ENCODE measurements at regions not wholly inside any gene's neighbourhood (a gene's known extent, or its start where the extent isn't known, plus 50 kb on each side); places are given as distances from the start of the nearest gene placed in this dataset.
A peak's percentile ranks its signal among the peaks of the same experiment; 100 is the strongest.

DNA sequence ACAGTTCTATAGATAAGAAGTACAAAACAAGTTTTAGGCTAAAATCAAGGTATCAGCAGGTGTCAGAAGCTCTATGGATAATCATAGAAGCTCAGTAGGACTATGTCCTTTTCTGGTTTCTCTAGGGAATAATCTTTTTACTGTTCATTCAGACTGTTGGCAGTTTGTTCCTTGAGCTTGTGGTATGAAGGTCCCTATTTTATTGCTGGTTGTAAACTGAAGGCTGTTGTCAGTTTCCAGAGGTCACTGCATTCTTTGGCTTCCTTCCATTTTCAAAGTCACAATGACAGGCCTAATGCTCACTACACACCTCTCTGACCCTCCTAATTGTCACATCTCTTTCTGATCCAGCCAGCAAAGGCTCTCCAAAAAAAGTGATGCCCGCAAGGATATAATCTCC is 337.9 kb upstream of the EDNRB start:
- Histone ChIP-seq H3K36me3 (no peaks in the 10 kb centered on the region), H3K9me3 (replicated peaks) (no peaks in the 10 kb centered on the region), H3K27ac (no peak overlapping the region), H3K27me3 (no peaks in the 10 kb centered on the region), H3K4me3 (no peak overlapping the region), H3K4me1 (no peaks in the 10 kb centered on the region; the same call in 1 of the 2 replicates)
- DNase-seq: no peak

- Histone ChIP-seq H3K4me1 (no peaks in the 10 kb centered on the region; the same call in 1 of the 2 replicates), H3K27ac (no peak overlapping the region), H3K9me3 (replicated peaks) (no peaks in the 10 kb centered on the region), H3K27me3 (no peaks in the 10 kb centered on the region), H3K36me3 (no peaks in the 10 kb centered on the region), H3K4me3 (no peak overlapping the region)
- DNase-seq: no peak
Measured at GRCh38 chr13:78254113-78254512, 335.5 kb upstream of the EDNRB start.

DNA sequence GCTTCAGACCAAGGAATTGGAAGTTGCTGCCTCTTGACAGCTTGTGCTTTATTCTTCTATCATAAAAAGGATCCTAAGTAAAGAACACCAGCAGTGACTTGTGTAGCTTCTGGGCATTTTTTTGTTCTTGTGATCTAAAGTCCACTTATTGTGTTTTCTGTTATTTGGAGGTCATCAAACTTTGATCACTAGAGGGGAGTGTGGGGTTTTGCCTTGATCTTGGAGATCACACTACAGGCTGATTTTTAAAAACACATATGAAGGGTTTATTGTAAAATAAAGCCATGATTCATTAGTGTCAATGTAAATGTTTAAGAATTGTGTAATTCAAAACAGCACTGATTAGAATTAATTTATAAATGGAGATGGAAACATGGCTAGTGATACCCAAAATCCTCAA is 328.7 kb upstream of the EDNRB start:
- H3K4me3 ChIP-seq: no peak overlapping the region
- H3K27me3 ChIP-seq: no peaks in the 10 kb centered on the region
- no peaks in the 10 kb centered on the region for H3K36me3 ChIP-seq
- no peaks in the 10 kb centered on the region for H3K4me1 ChIP-seq
- H3K9me3 ChIP-seq (replicated peaks): no peaks in the 10 kb centered on the region
- H3K27ac ChIP-seq: no peak overlapping the region
- peak; percentile 5 to 56 for DNase-seq

DNA sequence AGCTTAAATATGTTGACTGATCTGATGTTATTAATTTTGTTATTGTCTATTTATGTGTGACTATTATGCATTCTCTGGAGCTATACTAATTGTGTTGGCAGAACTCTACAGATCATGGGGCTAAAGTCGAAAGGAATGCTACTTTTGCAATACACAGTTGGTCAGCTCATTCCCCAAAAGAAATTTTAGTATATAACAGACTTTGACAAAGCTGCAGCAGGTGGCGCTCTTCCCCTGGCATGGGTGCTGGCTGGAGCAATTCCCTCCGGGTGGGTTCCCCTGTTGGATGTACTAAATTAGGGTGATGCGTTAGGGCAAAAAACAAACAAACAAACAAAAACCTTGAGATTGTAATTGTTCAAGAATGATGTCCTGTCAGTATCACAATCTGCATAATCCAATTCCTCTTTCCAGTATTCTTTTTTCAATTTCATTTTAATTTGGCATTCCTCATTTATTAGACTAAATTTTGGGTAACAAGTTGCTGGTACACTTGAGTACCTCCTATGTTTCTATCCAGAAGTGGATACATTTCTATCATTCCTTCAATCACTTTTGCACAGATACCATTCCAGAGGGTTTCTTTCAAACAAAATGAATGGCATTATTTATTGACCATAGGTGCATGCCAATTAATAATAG is 322.8 kb upstream of the EDNRB start:
- H3K4me1 ChIP-seq: no peaks in the 10 kb centered on the region
- H3K36me3 ChIP-seq: no peaks in the 10 kb centered on the region
- no peak overlapping the region for H3K27ac ChIP-seq
- no peak overlapping the region for H3K4me3 ChIP-seq
- no peaks in the 10 kb centered on the region for H3K9me3 ChIP-seq (replicated peaks)
- peak; percentile 68 to 87 for DNase-seq
- no peaks in the 10 kb centered on the region for H3K27me3 ChIP-seq

GRCh38 chr13:78239714-78240113 is 321.1 kb upstream of the EDNRB start:
- no peaks in the 10 kb centered on the region; the same call in 1 of the 2 replicates for H3K9me3 ChIP-seq (replicated peaks)
- no peaks in the 10 kb centered on the region for H3K36me3 ChIP-seq
- no peak for DNase-seq

DNA sequence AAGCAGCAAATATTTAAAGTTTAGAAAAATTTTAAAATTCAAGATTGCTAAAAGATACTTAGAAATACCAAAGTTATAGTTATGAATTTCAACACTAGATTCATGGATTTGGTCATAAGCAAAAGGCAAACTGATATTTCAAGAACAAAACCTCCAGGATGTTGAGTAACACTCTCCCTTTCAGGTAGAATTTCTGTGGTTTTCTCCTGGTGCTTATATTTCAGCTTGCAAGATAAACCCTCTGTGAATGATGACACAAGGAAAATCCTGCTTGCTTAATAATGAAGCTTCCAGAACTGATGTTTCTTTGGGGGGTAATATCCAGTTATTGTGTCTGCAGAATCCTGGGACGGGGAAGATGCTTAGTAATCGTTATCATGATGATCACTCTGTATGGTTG is 320.3 kb upstream of the EDNRB start:
- DNase-seq: no peak

More at GRCh38 chr13:78239714-78240113, 321.1 kb upstream of the EDNRB start:
- H3K27me3 ChIP-seq: no peaks in the 10 kb centered on the region
- no peaks in the 10 kb centered on the region for H3K4me1 ChIP-seq
- no peak overlapping the region for H3K4me3 ChIP-seq
- H3K27ac ChIP-seq: no peak overlapping the region

GRCh38 chr13:78228940-78229339 is 310.3 kb upstream of the EDNRB start:
- H3K4me1 ChIP-seq: no peaks in the 10 kb centered on the region
- peak in 1 of 2 experiments; percentile 15 for DNase-seq
- no peaks in the 10 kb centered on the region for H3K27me3 ChIP-seq
- H3K36me3 ChIP-seq: no peaks in the 10 kb centered on the region
- H3K27ac ChIP-seq: no peak overlapping the region
- no peak overlapping the region for H3K4me3 ChIP-seq
- H3K9me3 ChIP-seq (replicated peaks): no peaks in the 10 kb centered on the region

More for the DNA sequence above, 320.3 kb upstream of the EDNRB start:
- Histone ChIP-seq H3K4me1 (no peaks in the 10 kb centered on the region), H3K4me3 (no peak overlapping the region), H3K27ac (no peak overlapping the region), H3K9me3 (replicated peaks) (no peaks in the 10 kb centered on the region; the same call in 1 of the 2 replicates), H3K27me3 (no peaks in the 10 kb centered on the region), H3K36me3 (no peaks in the 10 kb centered on the region)

DNA sequence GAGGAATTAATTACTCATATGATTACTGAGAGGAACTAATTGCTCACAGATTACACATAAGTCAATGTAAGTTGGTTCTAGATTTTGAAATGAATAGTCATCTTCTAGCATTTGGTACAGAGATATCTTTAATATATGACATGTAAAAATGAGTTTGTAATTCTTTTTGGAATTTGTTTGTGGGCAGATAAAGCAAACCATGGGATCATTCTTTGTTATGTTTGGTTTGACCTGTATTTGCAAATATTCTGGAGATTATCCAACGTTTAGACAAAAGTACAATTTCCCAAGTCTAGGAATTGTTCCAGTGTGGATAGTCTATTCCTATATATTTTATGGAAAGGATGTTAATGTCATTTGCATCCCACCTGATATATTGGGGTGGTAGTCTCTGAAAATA is 309.6 kb upstream of the EDNRB start:
- no peak for DNase-seq
- H3K9me3 ChIP-seq (replicated peaks): no peaks in the 10 kb centered on the region
- H3K36me3 ChIP-seq: no peaks in the 10 kb centered on the region
- no peak overlapping the region for H3K27ac ChIP-seq
- no peaks in the 10 kb centered on the region for H3K4me1 ChIP-seq
- H3K27me3 ChIP-seq: no peaks in the 10 kb centered on the region
- H3K4me3 ChIP-seq: no peak overlapping the region

DNA sequence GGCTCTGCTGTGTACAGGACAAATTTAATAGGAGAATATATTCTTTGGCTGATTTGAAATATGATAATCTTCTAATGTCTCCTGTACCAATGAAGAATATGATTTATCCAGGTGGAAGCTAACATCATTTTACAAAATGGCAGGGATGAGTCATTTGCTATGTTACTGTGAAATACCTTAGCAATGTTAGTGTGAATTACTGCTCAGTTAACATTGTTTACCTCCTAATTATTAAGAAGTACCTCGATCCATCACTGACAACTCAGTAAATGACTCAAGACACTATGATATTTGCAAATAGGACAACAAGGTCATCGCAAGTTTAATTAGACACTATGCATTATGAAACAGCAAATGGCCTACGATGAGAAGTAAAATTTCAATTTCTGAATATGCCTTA is 309.1 kb upstream of the EDNRB start:
- H3K27me3 ChIP-seq: no peaks in the 10 kb centered on the region
- H3K36me3 ChIP-seq: no peaks in the 10 kb centered on the region
- no peaks in the 10 kb centered on the region for H3K4me1 ChIP-seq
- no peaks in the 10 kb centered on the region for H3K9me3 ChIP-seq (replicated peaks)
- no peak overlapping the region for H3K4me3 ChIP-seq
- H3K27ac ChIP-seq: no peak overlapping the region
- DNase-seq: no peak

DNA sequence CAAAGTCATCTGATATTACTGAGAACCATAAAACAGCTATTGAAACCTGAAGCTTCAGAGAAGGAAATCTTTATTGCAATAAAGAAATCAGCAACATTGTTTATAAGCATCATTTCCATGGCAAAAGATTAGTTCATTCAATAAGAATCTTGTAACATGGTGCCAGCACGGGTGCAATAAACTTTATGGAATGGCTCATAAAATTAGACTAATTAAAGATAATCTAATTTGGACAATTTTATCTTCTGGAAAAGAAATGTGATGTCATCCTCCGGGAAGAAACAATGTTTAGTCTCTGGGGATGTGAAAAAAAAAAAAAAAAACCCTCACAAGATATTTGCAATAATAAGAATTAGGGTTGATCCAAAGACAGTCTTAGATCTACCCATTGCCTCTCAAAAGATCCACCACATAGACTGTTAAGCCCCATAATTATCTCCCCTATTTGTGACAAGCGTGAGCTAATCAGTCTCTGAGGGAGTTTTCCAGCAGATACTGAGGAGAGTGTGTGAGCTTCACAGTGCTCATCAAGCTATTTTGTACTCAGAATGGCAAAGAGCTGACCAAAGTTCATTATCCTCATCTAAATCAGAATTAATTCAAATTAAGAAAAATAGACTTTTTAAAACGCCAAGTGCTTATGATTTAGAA is 297.0 kb upstream of the EDNRB start:
- Histone ChIP-seq H3K27ac (no peak overlapping the region), H3K27me3 (no peaks in the 10 kb centered on the region), H3K36me3 (no peaks in the 10 kb centered on the region), H3K4me3 (no peak overlapping the region), H3K4me1 (no peaks in the 10 kb centered on the region), H3K9me3 (replicated peaks) (no peaks in the 10 kb centered on the region)
- no peak for DNase-seq

DNA sequence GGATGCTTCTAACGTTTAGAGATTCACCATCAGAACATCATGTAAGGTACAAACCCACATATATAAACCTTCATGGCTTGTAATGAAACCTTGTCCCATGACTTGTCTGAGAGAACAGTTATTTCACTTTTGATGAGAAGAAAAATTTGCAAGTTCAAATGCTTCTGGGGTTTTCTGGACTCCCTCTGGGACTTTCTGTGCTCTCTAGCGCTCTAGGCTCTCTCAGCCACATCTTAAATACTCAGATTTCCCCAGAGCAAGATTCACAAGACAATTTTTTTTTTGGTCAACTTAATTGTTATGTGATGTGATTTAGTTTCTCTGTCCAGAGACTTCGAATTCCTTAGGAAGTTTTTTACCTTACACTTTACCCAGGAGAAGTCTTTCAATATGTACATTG is 282.8 kb upstream of the EDNRB start:
- H3K36me3 ChIP-seq: no peaks in the 10 kb centered on the region
- no peaks in the 10 kb centered on the region for H3K27me3 ChIP-seq
- no peak for DNase-seq
- H3K27ac ChIP-seq: no peak overlapping the region
- H3K4me1 ChIP-seq: no peaks in the 10 kb centered on the region
- no peak overlapping the region for H3K4me3 ChIP-seq
- no peaks in the 10 kb centered on the region for H3K9me3 ChIP-seq (replicated peaks)

GRCh38 chr13:78198821-78199220 is 280.2 kb upstream of the EDNRB start:
- no peaks in the 10 kb centered on the region for H3K27me3 ChIP-seq
- H3K4me1 ChIP-seq: no peaks in the 10 kb centered on the region
- DNase-seq: no peak
- no peak overlapping the region for H3K4me3 ChIP-seq
- H3K9me3 ChIP-seq (replicated peaks): no peaks in the 10 kb centered on the region
- no peak overlapping the region for H3K27ac ChIP-seq
- no peaks in the 10 kb centered on the region for H3K36me3 ChIP-seq

GRCh38 chr13:78198419-78198818 is 279.8 kb upstream of the EDNRB start:
- no peak for DNase-seq
- no peak overlapping the region for H3K27ac ChIP-seq
- no peak overlapping the region for H3K4me3 ChIP-seq
- no peaks in the 10 kb centered on the region for H3K27me3 ChIP-seq
- H3K36me3 ChIP-seq: no peaks in the 10 kb centered on the region
- no peaks in the 10 kb centered on the region for H3K9me3 ChIP-seq (replicated peaks)
- H3K4me1 ChIP-seq: no peaks in the 10 kb centered on the region

DNA sequence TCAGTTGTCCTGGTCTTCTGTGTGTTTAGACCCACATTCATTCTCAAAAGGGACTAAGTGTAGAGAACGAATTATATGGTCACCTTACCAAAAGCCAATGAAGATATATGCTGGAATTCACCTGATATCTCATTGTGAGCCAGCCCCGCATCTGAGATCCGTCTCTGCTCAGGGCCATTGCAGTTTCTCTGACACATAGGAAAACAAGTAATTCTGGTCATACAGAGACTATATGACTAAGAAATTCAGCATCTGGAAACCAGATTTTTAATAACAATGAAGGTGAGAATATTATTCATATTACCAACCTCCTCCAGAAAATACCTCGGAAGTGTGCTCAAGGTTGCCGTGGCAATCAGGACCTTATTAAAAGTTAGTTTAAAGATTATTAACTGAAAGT is 278.6 kb upstream of the EDNRB start:
- Histone ChIP-seq H3K36me3 (no peaks in the 10 kb centered on the region), H3K27ac (no peak overlapping the region), H3K9me3 (replicated peaks) (no peaks in the 10 kb centered on the region), H3K4me3 (no peak overlapping the region), H3K27me3 (no peaks in the 10 kb centered on the region), H3K4me1 (no peaks in the 10 kb centered on the region)
- no peak for DNase-seq

DNA sequence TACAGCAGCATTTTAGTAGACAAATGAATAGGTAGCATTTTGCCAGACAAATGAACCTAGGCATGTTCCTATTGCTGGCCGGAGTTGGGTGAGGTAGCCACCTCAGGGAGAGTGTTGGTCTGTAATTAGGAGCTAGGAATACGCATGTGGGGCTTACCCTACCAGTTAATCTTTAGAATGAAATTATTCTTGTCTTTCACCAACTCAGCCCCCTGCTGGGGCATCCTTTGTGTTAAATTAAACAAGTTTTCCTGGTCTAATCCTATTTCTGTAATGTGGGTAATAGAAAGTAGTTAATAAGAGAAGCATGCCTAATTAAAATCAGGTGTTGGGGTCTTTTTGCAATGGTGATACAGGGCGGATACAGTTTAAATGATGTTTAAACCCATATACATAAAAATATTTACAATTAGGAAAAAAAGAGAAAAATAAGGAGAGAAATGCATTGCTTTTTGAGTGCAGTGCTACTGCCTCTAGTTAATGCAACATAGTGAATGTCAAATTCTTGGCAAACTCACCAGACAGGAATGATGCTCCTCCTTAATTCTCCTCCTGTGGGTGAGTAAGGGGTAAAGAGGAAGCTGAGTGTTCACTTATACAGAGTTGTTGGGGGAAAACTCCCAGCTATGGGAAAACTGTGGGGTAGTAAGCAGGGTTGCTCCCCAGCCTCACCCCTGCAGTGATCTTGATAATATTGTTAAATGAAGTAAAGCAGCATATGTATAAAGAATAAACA is 276.4 kb upstream of the EDNRB start:
- Histone ChIP-seq H3K4me1 (no peaks in the 10 kb centered on the region), H3K4me3 (no peak overlapping the region), H3K36me3 (no peaks in the 10 kb centered on the region), H3K27me3 (no peaks in the 10 kb centered on the region), H3K27ac (no peak overlapping the region), H3K9me3 (replicated peaks) (no peaks in the 10 kb centered on the region)
- no peak for DNase-seq

All from SJCRH30 (cell line).